Natural killer cell (primary cell): ENCODE measurements at regions not wholly inside any gene's neighbourhood (a gene's known extent, or its start where the extent isn't known, plus 50 kb on each side); places are given as distances from the start of the nearest gene placed in this dataset.

ENCODE experiments used
- ATAC-seq, 3 donors: fragments of 150-1000 bp in 2 of 3; fragments of 200-7000 bp in 1 of 3; cut with Tn5 transposase; 1 replicate in 1 of 3; 2 replicates in 2 of 3; pipeline ENCODE4 v1.10.0; 2021; ENCODE audit warnings: mild to moderate bottlenecking in 2 of 3, moderate library complexity in 2 of 3
- DNase-seq, 2 donors: peaks; one replicate each; pipeline versions ENCODE4 v3.0.0 to v3.0.0-alpha.2; 2013 to 2021; ENCODE audit warnings: mixed read lengths in 1 of 2
- H3K27ac ChIP-seq: one replicate; pipeline ENCODE4 v1.5.1; 2013; ENCODE audit warnings: mild to moderate bottlenecking, low read length
- H3K27me3 ChIP-seq: one replicate; pipeline ENCODE4 v1.6.1; 2013; ENCODE audit warnings: low read length; ENCODE audit not compliant: control insufficient read depth, insufficient read depth
- H3K36me3 ChIP-seq: one replicate; pipeline ENCODE4 v1.6.1; 2013; ENCODE audit warnings: low read length; ENCODE audit not compliant: control insufficient read depth, insufficient read depth
- H3K4me1 ChIP-seq: one replicate; pipeline ENCODE4 v1.6.1; 2013; ENCODE audit warnings: low read length; ENCODE audit not compliant: control insufficient read depth, insufficient read depth
- H3K4me3 ChIP-seq: one replicate; pipeline ENCODE4 v1.5.1; 2013; ENCODE audit warnings: low read length
- H3K9me3 ChIP-seq: one replicate; pipeline ENCODE4 v1.6.1; 2013; ENCODE audit warnings: low read length; ENCODE audit not compliant: control insufficient read depth, insufficient read depth
- H3K27ac Mint-ChIP-seq, 2 donors: one replicate each; pipeline ENCODE4 v1.8.0; 2022; ENCODE audit warnings: mild to moderate bottlenecking in 2 of 2, mixed read lengths in 2 of 2, moderate library complexity in 1 of 2
- H3K27me3 Mint-ChIP-seq, 2 donors: one replicate each; pipeline ENCODE4 v1.8.0; 2022; ENCODE audit warnings: low read depth in 2 of 2, mixed read lengths in 2 of 2
- H3K36me3 Mint-ChIP-seq: one replicate; pipeline ENCODE4 v1.8.0; 2022; ENCODE audit warnings: mixed read lengths
- H3K4me1 Mint-ChIP-seq, 2 donors: one replicate each; pipeline ENCODE4 v1.8.0; 2022; ENCODE audit warnings: mixed read lengths in 2 of 2
- H3K4me3 Mint-ChIP-seq: one replicate; pipeline ENCODE4 v1.8.0; 2022; ENCODE audit warnings: mild to moderate bottlenecking, moderate library complexity, mixed read lengths
- H3K9me3 Mint-ChIP-seq, 2 donors: one replicate each; pipeline ENCODE4 v1.8.0; 2022; ENCODE audit warnings: mixed read lengths in 2 of 2
- CTCF ChIP-seq: fragments of 200-600 bp; IDR thresholded peaks from one replicate; pipeline ENCODE4 v1.8.0; 2022; ENCODE audit warnings: antibody characterized with exemption
- WGBS: methylation state at CpG from one replicate; pipeline ENCODE4 v1.1.7; 2013; ENCODE audit warnings: missing lambda C conversion rate; ENCODE audit not compliant: insufficient coverage; 5-methylcytosine and 5-hydroxymethylcytosine counted together
- intact Hi-C: fragments of 100-400 bp; cut with micrococcal nuclease; formaldehyde crosslinking; loops from one replicate; pipeline ENCODE4 v1.14.2; 2022

GRCh38 chr3:117695871-117696645 is 986.5 kb downstream of the TUSC7 start:
- Histone ChIP-seq H3K9me3 (peaks cover 3% of the 10 kb centered on the region), H3K4me3 (no peak overlapping the region), H3K36me3 (no peaks in the 10 kb centered on the region), H3K27me3 (no peaks in the 10 kb centered on the region), H3K4me1 (no peaks in the 10 kb centered on the region), H3K27ac (no peak overlapping the region)
- ATAC-seq (no peak), DNase-seq (no peak)
- Mint-ChIP-seq H3K36me3 (no peaks in the 10 kb centered on the region), H3K4me3 (no peak overlapping the region), H3K9me3 (peaks cover 10 to 14% of the 10 kb centered on the region in 2 donors), H3K27ac (no peak overlapping the region), H3K27me3 (no peaks in the 10 kb centered on the region), H3K4me1 (no peaks in the 10 kb centered on the region)
- WGBS, result 72% methylated on average over 4 of the region's 4 CpGs
- TF ChIP-seq CTCF, result no peak
- intact Hi-C loops, result no loop called here

- H3K4me3 ChIP-seq, result no peak overlapping the region
- no peaks in the 10 kb centered on the region for H3K36me3 ChIP-seq
- peaks cover 10 to 14% of the 10 kb centered on the region in 2 donors for H3K9me3 Mint-ChIP-seq
- no peaks in the 10 kb centered on the region for H3K36me3 Mint-ChIP-seq
- no peak for TF ChIP-seq CTCF
- no peaks in the 10 kb centered on the region for H3K4me1 ChIP-seq
- no peak for DNase-seq
- no peaks in the 10 kb centered on the region for H3K4me1 Mint-ChIP-seq
- ATAC-seq, result no peak
- H3K4me3 Mint-ChIP-seq, result no peak overlapping the region
- intact Hi-C loops, result no loop called here
- peaks cover 3% of the 10 kb centered on the region for H3K9me3 ChIP-seq
- H3K27ac ChIP-seq, result no peak overlapping the region
- no peaks in the 10 kb centered on the region for H3K27me3 ChIP-seq
- WGBS, result 70% methylated on average over 5 of the region's 5 CpGs
- no peak overlapping the region for H3K27ac Mint-ChIP-seq
- no peaks in the 10 kb centered on the region for H3K27me3 Mint-ChIP-seq
These were observed 987.4 kb downstream of the TUSC7 start for GRCh38 chr3:117696851-117697407.

GRCh38 chr3:117699058-117699457 is 989.5 kb downstream of the TUSC7 start:
- Mint-ChIP-seq H3K27me3 (no peaks in the 10 kb centered on the region), H3K27ac (no peak overlapping the region), H3K36me3 (no peaks in the 10 kb centered on the region), H3K9me3 (peaks cover 9 to 18% of the 10 kb centered on the region in 2 donors), H3K4me1 (no peaks in the 10 kb centered on the region), H3K4me3 (no peak overlapping the region)
- no peaks in the 10 kb centered on the region for H3K36me3 ChIP-seq
- intact Hi-C loops, result no loop called here
- peaks cover 3% of the 10 kb centered on the region for H3K9me3 ChIP-seq
- H3K4me1 ChIP-seq, result no peaks in the 10 kb centered on the region
- H3K4me3 ChIP-seq, result no peak overlapping the region
- no peak for TF ChIP-seq CTCF
- ATAC-seq (no peak), DNase-seq (no peak)
- no peak overlapping the region for H3K27ac ChIP-seq
- WGBS, result no CpG with 5 or more reads among the region's 2 CpGs
- H3K27me3 ChIP-seq, result no peaks in the 10 kb centered on the region
